ENCODE measurements at regions not wholly inside any gene's neighbourhood (a gene's known extent, or its start where the extent isn't known, plus 50 kb on each side); places are given as distances from the start of the nearest gene placed in this dataset.
"Not testable (repeated sequence)": the region's sequence is repeated elsewhere in the genome, so short reads cannot be mapped to it uniquely, and the experiment has no call there.

- DNase-seq (peak; percentile 76 to 79 (median 77)), ATAC-seq (replicated peaks) (peak; percentile 89)
- Mint-ChIP-seq H3K4me1 (ENCODE audit: low read depth in 2 of 2) (peaks cover 27 to 45% of the 10 kb centered on the region in 2 donors), H3K36me3 (ENCODE audit: insufficient read depth) (peaks cover 23% of the 10 kb centered on the region), H3K9me3 (no peaks in the 10 kb centered on the region), H3K27me3 (no peaks in the 10 kb centered on the region), H3K4me3 (peak overlapping the region; percentile 76 to 81), H3K27ac (peak overlapping the region; percentile 97 to 98)
Measured at GRCh38 chr2:136327162-136327852, 209.4 kb upstream of the CXCR4 start.

GRCh38 chr2:136325844-136326331 is 207.9 kb upstream of the CXCR4 start:
- no peak for ATAC-seq (replicated peaks)
- Mint-ChIP-seq H3K4me3 (no peak overlapping the region), H3K9me3 (no peaks in the 10 kb centered on the region), H3K27me3 (no peaks in the 10 kb centered on the region), H3K4me1 (ENCODE audit: low read depth in 2 of 2) (peaks cover 25 to 47% of the 10 kb centered on the region in 2 donors), H3K27ac (peak overlapping the region; percentile 97 to 98), H3K36me3 (ENCODE audit: insufficient read depth) (peaks cover 19% of the 10 kb centered on the region)
- no peak for DNase-seq

- H3K4me1 Mint-ChIP-seq (ENCODE audit: low read depth in 2 of 2): peaks cover 24 to 47% of the 10 kb centered on the region in 2 donors
- peak overlapping the region in 1 of 2 donors; percentile 54 for H3K4me3 Mint-ChIP-seq
- no peak overlapping the region for H3K27ac Mint-ChIP-seq
- peaks cover 15% of the 10 kb centered on the region for H3K36me3 Mint-ChIP-seq (ENCODE audit: insufficient read depth)
- DNase-seq (no peak), ATAC-seq (replicated peaks) (no peak)
- H3K9me3 Mint-ChIP-seq: no peaks in the 10 kb centered on the region
- no peaks in the 10 kb centered on the region for H3K27me3 Mint-ChIP-seq
Measured at GRCh38 chr2:136324966-136325365, 207.0 kb upstream of the CXCR4 start.

GRCh38 chr2:136323935-136324334 is 206.0 kb upstream of the CXCR4 start:
- H3K27ac Mint-ChIP-seq: peak overlapping the region; percentile 19 to 78
- H3K4me3 Mint-ChIP-seq: peak overlapping the region; percentile 37 to 54
- peaks cover 11% of the 10 kb centered on the region for H3K36me3 Mint-ChIP-seq (ENCODE audit: insufficient read depth)
- peaks cover 27 to 53% of the 10 kb centered on the region in 2 donors for H3K4me1 Mint-ChIP-seq (ENCODE audit: low read depth in 2 of 2)
- DNase-seq (no peak), ATAC-seq (replicated peaks) (no peak)
- no peaks in the 10 kb centered on the region for H3K9me3 Mint-ChIP-seq
- no peaks in the 10 kb centered on the region for H3K27me3 Mint-ChIP-seq

- ATAC-seq (replicated peaks): no peak
- Mint-ChIP-seq H3K4me1 (ENCODE audit: low read depth in 2 of 2) (peaks cover 26 to 46% of the 10 kb centered on the region in 2 donors), H3K27ac (peak overlapping the region in 1 of 2 donors; percentile 58), H3K9me3 (no peaks in the 10 kb centered on the region), H3K36me3 (ENCODE audit: insufficient read depth) (peaks cover 11% of the 10 kb centered on the region), H3K27me3 (no peaks in the 10 kb centered on the region), H3K4me3 (no peak overlapping the region)
- no peak for DNase-seq
Measured at GRCh38 chr2:136323195-136323594, 205.2 kb upstream of the CXCR4 start.

GRCh38 chr2:136322428-136322827 is 204.5 kb upstream of the CXCR4 start:
- ATAC-seq (replicated peaks) (no peak), DNase-seq (no peak)
- no peaks in the 10 kb centered on the region for H3K9me3 Mint-ChIP-seq
- no peak overlapping the region for H3K4me3 Mint-ChIP-seq
- peaks cover 11% of the 10 kb centered on the region for H3K36me3 Mint-ChIP-seq (ENCODE audit: insufficient read depth)
- H3K27ac Mint-ChIP-seq: peak overlapping the region in 1 of 2 donors; percentile 58
- peaks cover 23 to 38% of the 10 kb centered on the region in 2 donors for H3K4me1 Mint-ChIP-seq (ENCODE audit: low read depth in 2 of 2)
- H3K27me3 Mint-ChIP-seq: no peaks in the 10 kb centered on the region

GRCh38 chr2:136319651-136320050 is 201.7 kb upstream of the CXCR4 start:
- peak overlapping the region; percentile 49 to 59 for H3K27ac Mint-ChIP-seq
- H3K4me3 Mint-ChIP-seq: no peak overlapping the region
- peaks cover 3% of the 10 kb centered on the region for H3K36me3 Mint-ChIP-seq (ENCODE audit: insufficient read depth)
- no peak for ATAC-seq (replicated peaks)
- no peaks in the 10 kb centered on the region for H3K9me3 Mint-ChIP-seq
- DNase-seq: no peak
- H3K27me3 Mint-ChIP-seq: no peaks in the 10 kb centered on the region
- H3K4me1 Mint-ChIP-seq (ENCODE audit: low read depth in 2 of 2): peaks cover 16 to 20% of the 10 kb centered on the region in 2 donors

- H3K9me3 Mint-ChIP-seq: no peaks in the 10 kb centered on the region
- peaks cover 11 to 16% of the 10 kb centered on the region in 2 donors for H3K4me1 Mint-ChIP-seq (ENCODE audit: low read depth in 2 of 2)
- H3K36me3 Mint-ChIP-seq (ENCODE audit: insufficient read depth): peaks cover 3% of the 10 kb centered on the region
- H3K4me3 Mint-ChIP-seq: no peak overlapping the region
- ATAC-seq (replicated peaks) (no peak), DNase-seq (no peak)
- H3K27me3 Mint-ChIP-seq: no peaks in the 10 kb centered on the region
- peak overlapping the region; percentile 49 to 59 for H3K27ac Mint-ChIP-seq
Measured at GRCh38 chr2:136319237-136319636, 201.3 kb upstream of the CXCR4 start.

GRCh38 chr2:136314240-136314639 is 196.3 kb upstream of the CXCR4 start:
- Mint-ChIP-seq H3K9me3 (no peaks in the 10 kb centered on the region), H3K36me3 (ENCODE audit: insufficient read depth) (peaks cover 5% of the 10 kb centered on the region), H3K27ac (peak overlapping the region in 1 of 2 donors; percentile 31), H3K4me3 (no peak overlapping the region), H3K4me1 (ENCODE audit: low read depth in 2 of 2) (peaks cover 8 to 17% of the 10 kb centered on the region in 2 donors), H3K27me3 (no peaks in the 10 kb centered on the region)
- ATAC-seq (replicated peaks) (no peak), DNase-seq (no peak)

- not testable (repeated sequence) for H3K4me3 Mint-ChIP-seq; H3K36me3 Mint-ChIP-seq (ENCODE audit: insufficient read depth); H3K27me3 Mint-ChIP-seq; H3K9me3 Mint-ChIP-seq; H3K27ac Mint-ChIP-seq; DNase-seq; ATAC-seq (replicated peaks)
- H3K4me1 Mint-ChIP-seq (ENCODE audit: low read depth in 2 of 2): peaks cover 8 to 15% of the 10 kb centered on the region in 2 donors
Measured at GRCh38 chr2:136312568-136312967, 194.6 kb upstream of the CXCR4 start.

- Mint-ChIP-seq H3K36me3 (ENCODE audit: insufficient read depth) (peaks cover 6% of the 10 kb centered on the region), H3K27me3 (no peaks in the 10 kb centered on the region), H3K9me3 (no peaks in the 10 kb centered on the region), H3K4me3 (no peak overlapping the region), H3K4me1 (ENCODE audit: low read depth in 2 of 2) (peaks cover 10 to 19% of the 10 kb centered on the region in 2 donors), H3K27ac (peak overlapping the region; percentile 14 to 44)
- ATAC-seq (replicated peaks) (peak; percentile 69), DNase-seq (no peak)
Measured at GRCh38 chr2:136310797-136311603, 193.1 kb upstream of the CXCR4 start.

GRCh38 chr2:136310005-136310495 is 192.1 kb upstream of the CXCR4 start:
- Mint-ChIP-seq H3K27me3 (no peaks in the 10 kb centered on the region), H3K9me3 (no peaks in the 10 kb centered on the region)

GRCh38 chr2:136308611-136309010 is 190.7 kb upstream of the CXCR4 start:
- ATAC-seq (replicated peaks) (no peak), DNase-seq (no peak)
- Mint-ChIP-seq H3K27me3 (no peaks in the 10 kb centered on the region), H3K4me3 (no peak overlapping the region), H3K4me1 (ENCODE audit: low read depth in 2 of 2) (peaks cover 21 to 31% of the 10 kb centered on the region in 2 donors), H3K9me3 (no peaks in the 10 kb centered on the region), H3K36me3 (ENCODE audit: insufficient read depth) (peaks cover 6% of the 10 kb centered on the region), H3K27ac (no peak overlapping the region)

More at GRCh38 chr2:136310005-136310495, 192.1 kb upstream of the CXCR4 start:
- ATAC-seq (replicated peaks) (no peak), DNase-seq (no peak)
- Mint-ChIP-seq H3K36me3 (ENCODE audit: insufficient read depth) (peaks cover 6% of the 10 kb centered on the region), H3K4me1 (ENCODE audit: low read depth in 2 of 2) (peaks cover 18 to 29% of the 10 kb centered on the region in 2 donors), H3K4me3 (no peak overlapping the region), H3K27ac (peak overlapping the region in 1 of 2 donors; percentile 44)
